NCI-H2227 (cell line): ENCODE measurements at regions not wholly inside any gene's neighbourhood (a gene's known extent, or its start where the extent isn't known, plus 50 kb on each side); places are given as distances from the start of the nearest gene placed in this dataset.
"Not testable (repeated sequence)": the region's sequence is repeated elsewhere in the genome, so short reads cannot be mapped to it uniquely, and the experiment has no call there.

ENCODE experiments used
- DNase-seq: peaks from one replicate; lab custom pipeline; 2025; ENCODE audit not compliant: unreplicated experiment; lab: John Stamatoyannopoulos, UW

DNA sequence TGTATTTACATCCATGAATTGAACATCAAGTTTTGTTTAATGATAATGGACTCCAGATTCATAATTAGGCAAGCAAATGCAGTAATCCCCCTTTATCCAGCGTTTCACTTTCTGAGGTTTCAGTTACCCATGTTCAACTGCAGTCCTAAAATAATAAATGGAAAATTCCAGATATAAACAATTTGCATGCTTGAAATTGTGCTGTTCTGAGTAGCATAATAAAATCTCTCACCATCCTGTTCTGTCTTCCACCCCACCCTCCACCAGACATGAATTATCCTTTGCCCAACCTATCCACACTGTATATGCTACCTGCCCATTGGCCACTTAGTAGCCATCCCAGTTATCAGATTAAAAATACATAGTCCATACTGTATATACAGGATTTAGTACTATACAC lies 224.5 kb upstream of the CHAC2 start:
- no peak for DNase-seq

DNA sequence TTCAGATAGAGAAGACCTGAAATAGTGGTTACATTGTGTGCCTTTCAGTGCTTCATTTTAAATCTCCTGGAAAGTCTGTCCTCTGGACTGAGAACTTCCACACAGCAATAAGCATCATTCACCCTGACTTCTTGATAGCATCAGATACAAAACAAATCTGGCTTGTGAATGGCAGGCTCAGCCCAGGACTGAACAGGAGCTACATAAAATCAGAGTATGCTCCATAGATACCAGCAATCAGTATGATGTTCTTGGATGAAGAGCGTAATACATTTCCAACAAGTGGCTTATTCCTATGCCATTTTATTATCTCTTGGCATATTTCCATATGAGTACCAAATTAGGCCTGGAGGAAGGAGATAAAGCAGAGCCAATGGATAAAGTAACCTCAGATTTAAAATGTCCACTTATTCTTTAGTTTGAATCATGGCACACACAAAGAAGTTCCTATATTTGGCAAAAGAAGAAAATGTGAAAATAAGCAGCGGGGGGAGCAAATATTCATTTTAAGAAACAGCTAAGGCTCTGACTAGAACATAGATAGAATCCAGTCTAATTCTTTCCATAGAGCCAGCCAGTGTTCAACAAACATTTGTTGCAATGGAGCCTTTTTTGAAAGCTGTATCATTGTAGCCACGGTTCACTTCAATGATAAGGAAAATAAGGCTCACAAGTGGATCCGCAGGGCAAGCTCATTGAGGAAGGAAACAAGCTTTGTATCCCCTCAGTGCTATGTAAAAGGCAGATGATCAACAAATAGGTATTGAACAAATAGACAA lies 230.8 kb upstream of the CHAC2 start:
- no peak for DNase-seq

GRCh38 chr2:53535234-53535840 lies 232.3 kb upstream of the CHAC2 start:
- no peak for DNase-seq

- no peak for DNase-seq
Measured at GRCh38 chr2:53530126-53530525, 237.5 kb upstream of the CHAC2 start.

DNA sequence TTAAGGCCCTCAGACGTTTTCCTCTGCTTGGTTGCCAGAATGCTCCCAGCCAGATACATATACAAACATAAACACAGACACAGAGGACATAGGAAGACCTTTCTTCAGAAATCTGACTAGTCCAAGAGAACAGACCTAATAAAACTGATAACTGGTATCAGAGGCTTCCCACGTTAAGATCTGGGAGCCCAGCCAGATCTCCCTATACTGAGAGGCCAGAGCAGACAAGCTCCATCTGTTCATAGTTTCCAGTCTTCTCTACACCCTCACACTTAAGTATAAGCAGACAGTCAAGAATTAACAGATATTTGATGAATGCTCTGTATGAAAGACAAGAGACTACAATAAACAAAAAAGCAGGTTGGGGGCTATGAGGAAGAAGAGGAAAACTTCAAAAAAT lies 240.5 kb upstream of the CHAC2 start:
- DNase-seq, result no peak

DNA sequence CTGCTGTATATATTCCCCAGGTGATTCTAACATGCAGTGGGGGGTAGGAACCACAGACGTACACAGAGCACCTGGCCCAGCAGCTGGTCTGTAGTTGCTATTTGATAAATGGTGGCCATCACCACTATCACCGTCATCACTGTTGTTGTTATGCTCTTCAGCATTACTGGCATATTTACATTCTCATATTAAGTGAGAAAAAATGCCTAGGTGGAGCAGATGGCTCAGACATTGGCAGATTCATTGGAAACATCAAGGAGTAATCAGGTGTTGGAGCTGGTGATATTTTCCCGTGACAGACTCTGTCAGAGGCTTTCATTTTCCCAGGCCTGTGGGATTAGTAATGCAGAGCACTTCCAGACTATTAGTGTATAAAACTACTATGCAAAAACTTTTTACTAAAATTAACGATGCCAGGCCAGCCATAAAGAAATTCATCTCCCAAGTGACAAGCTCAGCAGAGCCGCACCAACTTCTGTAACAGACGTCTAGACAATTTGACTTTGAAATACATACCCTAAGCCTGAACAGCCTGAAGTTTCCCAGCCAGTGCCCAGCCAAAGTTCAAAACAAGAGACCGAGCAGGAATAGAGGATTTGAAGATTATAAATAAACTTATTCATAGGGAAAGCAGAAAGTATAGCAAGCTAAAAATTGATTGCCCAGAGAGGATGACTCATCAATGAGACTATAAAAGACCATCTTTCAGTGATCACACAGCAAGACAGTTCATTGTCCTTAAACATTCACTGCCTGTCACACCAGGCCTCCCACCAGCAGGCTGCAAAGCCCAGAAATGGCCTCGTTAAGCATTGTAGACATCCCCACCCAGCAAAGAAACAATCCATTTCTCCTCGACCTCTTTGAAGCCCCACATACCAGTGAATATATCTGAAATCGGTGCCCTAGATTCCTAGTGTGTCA lies 247.4 kb upstream of the CHAC2 start:
- no peak for DNase-seq

- DNase-seq, result no peak
Measured at GRCh38 chr2:53517406-53517805, 250.2 kb upstream of the CHAC2 start.

- DNase-seq, result no peak
Measured at GRCh38 chr2:53516650-53517049, 251.0 kb upstream of the CHAC2 start.

DNA sequence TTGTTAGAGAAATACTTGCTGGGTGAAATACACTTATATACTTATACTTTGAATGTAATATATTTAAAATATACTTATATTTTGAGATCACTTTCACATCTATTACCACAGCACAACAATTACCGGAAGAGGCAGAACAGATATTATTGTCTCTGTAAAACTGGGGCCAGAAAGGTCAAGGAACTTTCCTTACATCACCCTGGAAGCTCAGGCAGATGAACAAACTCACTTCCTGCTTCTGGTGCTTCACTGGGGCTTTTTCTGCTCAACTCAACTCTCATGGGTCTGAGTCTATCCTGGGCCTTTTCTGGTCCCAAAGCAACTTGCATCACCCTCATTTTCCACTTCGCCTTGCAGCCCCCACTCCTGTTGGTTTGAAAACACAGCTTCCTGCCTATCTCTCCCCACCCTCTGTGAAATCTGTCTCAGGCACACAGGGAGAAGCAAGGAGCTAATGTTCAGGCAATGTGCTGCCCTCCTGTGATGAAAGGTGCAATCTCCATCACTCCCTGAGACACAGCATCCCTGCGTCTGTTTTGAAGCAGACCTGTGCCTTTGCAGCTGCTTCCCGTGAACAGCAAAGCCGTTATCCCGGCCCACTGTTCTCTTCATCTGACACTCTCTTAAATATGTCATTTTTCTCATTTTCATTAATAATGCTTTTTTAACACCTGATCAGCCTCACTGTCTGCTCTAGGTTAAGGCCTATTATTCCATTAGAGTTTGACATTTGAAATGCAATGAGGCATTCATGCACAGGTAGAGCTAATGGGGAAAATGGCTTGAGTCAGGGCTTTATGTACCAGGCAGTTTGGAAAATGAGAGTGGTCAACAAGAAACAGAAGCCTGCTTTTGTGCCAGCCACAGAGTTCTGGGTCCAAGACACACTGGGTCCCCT lies 251.9 kb upstream of the CHAC2 start:
- DNase-seq, result peak; percentile 13

DNA sequence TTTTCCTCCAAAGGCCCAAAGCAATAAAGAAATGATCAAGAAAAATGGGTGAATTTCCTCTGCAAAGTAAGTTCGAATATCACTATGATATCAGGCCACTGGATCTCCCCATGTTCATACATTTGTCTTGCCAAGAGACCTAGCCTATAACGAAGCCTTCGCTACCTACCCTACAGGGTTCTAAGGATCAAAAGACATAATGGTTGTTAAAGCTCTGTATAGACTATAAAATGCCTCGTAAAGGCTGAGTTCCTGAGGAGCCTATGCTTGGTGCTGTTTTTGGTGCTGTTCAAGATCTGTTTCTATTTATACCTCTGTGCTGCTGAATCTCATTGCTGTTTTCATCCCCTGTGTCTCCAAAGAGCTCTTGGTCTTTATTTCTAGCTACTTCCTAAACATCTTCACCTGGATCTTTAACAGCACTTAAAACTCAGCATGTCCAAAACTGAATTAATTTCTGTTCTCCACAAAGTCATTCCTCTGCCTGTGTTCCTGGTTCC lies 254.4 kb upstream of the CHAC2 start:
- DNase-seq, result no peak

- no peak for DNase-seq
Measured at GRCh38 chr2:53512071-53512826, 255.4 kb upstream of the CHAC2 start.

DNA sequence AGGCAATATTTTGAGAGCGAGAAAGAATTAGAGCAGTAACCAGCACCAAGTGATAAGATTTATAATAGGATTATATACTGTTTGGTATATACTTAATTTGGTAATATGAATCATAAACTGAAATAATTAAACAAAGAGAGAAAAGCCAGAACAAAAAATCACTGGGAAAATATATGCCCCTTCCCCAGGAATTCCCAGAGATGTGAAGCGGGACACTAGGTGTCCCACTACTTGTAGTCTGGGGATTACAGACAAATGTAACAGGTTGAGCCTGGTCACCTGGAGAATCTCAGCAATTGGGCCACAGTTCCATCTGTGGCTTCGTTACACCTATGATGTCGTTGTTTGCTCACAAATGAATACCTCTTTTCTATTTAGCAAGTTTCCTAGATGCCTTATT lies 256.1 kb upstream of the CHAC2 start:
- DNase-seq, result no peak

GRCh38 chr2:53510401-53510800 lies 257.2 kb upstream of the CHAC2 start:
- peak; percentile 18 for DNase-seq

GRCh38 chr2:53509831-53510388 lies 257.7 kb upstream of the CHAC2 start:
- peak; percentile 75 for DNase-seq

- DNase-seq, result no peak
Measured at GRCh38 chr2:53508667-53509066, 258.9 kb upstream of the CHAC2 start.

DNA sequence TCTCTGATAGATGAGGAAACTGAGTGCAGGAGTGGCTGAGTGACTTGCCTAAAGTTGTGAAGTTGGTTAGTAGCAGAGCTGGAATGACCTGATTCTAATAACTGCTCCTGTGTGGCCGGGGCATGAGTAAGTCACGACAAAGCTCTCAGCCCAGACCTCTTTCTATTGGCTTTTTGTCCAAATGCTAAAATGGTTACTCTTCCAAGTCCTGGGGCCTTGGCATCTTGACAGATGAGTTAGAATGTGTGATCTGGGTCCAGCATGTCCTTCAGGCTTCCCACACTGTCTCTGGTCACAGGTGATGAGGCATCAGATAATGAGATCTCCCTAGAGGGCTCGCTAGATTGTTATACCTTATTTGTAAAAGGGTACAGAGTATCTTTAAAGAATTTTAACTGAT lies 260.5 kb upstream of the CHAC2 start:
- DNase-seq, result not testable (repeated sequence)

DNA sequence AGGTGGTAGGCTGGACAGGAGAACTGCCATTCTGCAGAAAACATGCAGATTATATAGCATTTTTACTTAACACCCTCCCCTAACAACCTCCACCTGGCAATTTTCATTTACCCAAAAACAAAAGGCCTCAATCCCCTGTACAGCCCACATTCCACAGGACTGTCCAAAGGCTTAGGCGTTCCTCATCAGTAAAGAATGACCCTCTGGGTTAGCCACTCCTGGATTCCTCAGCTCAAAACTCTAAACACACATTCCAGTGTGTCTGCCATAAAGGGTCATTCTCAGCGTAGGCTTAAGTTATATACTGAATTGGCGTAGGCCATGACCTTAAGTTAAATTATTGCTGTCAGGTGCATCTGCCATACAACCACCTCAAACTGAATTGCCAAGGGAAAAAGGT lies 261.8 kb upstream of the CHAC2 start:
- DNase-seq, result no peak

- DNase-seq, result no peak
Measured at GRCh38 chr2:53504507-53504906, 263.1 kb upstream of the CHAC2 start.

- DNase-seq, result no peak
Measured at GRCh38 chr2:53500181-53500580, 267.4 kb upstream of the CHAC2 start.

GRCh38 chr2:53498210-53498609 lies 269.4 kb upstream of the CHAC2 start:
- no peak for DNase-seq
